ENCODE measurements at regions not wholly inside any gene's neighbourhood (a gene's known extent, or its start where the extent isn't known, plus 50 kb on each side); places are given as distances from the start of the nearest gene placed in this dataset.

DNA sequence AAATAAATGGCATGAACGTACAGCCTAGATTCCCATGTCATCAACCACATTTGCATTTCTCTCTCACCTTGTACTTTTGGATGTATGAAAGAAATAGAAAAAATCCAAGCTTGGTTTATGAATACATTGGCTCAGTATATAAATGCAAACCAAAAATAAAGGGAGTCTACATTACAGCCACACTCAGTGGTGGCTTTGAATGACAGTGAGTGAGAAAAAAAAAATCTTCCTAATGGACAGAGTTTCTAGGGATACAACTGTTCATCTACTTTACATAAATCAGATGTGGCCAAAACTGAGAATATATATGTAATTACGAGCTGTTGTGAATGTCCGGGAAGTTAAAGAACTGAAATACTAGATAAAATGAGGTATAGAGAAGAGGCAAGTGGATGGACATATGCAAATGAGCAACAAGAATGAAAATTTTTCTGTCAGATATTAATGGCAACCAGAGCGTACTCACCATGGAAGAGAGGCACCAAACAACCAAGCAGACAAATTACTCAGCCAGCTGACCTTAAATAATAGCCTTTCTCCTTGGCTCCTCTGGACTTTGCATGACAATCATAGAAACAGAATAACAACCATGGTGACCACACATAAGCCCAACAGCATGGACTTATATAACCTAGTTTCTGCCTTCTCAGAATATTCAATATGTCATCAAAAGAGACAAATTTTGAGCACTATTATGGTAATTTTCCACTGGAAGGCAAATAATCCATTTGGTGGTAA is 1305.8 kb downstream of the OTOL1 start:
- no peaks in the 10 kb centered on the region for H3K27me3 ChIP-seq
- H3K36me3 ChIP-seq = no peaks in the 10 kb centered on the region
- 91 to 94% methylated on average over 4 of the region's 4 CpGs for WGBS, 2 donors
- TF ChIP-seq, protein P1, sequence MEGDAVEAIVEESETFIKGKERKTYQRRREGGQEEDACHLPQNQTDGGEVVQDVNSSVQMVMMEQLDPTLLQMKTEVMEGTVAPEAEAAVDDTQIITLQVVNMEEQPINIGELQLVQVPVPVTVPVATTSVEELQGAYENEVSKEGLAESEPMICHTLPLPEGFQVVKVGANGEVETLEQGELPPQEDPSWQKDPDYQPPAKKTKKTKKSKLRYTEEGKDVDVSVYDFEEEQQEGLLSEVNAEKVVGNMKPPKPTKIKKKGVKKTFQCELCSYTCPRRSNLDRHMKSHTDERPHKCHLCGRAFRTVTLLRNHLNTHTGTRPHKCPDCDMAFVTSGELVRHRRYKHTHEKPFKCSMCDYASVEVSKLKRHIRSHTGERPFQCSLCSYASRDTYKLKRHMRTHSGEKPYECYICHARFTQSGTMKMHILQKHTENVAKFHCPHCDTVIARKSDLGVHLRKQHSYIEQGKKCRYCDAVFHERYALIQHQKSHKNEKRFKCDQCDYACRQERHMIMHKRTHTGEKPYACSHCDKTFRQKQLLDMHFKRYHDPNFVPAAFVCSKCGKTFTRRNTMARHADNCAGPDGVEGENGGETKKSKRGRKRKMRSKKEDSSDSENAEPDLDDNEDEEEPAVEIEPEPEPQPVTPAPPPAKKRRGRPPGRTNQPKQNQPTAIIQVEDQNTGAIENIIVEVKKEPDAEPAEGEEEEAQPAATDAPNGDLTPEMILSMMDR (IDR thresholded peaks at IDR 0.05) = no peak
- TF ChIP-seq POLR2A (IDR thresholded peaks at IDR 0.05) (no peak), EP300 (IDR thresholded peaks at IDR 0.05) (no peak)
- H3K4me1 ChIP-seq = no peaks in the 10 kb centered on the region
- no peak overlapping the region for H3K4me3 ChIP-seq
- H3K27ac ChIP-seq = no peak overlapping the region
- no peaks in the 10 kb centered on the region for H3K9me3 ChIP-seq
- no peak for DNase-seq (ENCODE audit: low spot score in 2 of 2)

DNA sequence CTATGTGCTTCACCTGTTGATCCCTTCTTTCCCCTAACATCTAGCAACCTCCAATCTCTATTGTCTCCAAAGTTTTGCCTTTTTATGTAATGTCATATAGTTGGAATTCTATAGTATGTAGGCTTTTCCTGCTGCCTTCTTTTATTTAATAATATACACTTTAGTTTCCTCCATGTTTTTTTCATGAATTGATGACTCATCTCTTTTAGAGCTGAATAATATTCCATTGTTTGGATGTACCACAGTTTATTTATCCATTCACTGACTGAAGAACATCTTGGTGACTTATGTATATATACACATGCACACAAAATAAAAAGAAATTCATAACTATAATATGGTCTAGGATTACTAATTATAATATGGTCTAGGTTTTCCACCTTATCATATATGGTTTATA is 1314.2 kb downstream of the OTOL1 start:
- DNase-seq (ENCODE audit: low spot score in 2 of 2) = no peak
- no peaks in the 10 kb centered on the region for H3K9me3 ChIP-seq
- no peak overlapping the region for H3K4me3 ChIP-seq
- H3K4me1 ChIP-seq = no peaks in the 10 kb centered on the region
- no peaks in the 10 kb centered on the region for H3K36me3 ChIP-seq
- no peaks in the 10 kb centered on the region for H3K27me3 ChIP-seq
- no peak overlapping the region for H3K27ac ChIP-seq
- TF ChIP-seq, protein P1 (IDR thresholded peaks at IDR 0.05) = no peak
- TF ChIP-seq EP300 (IDR thresholded peaks at IDR 0.05) = no peak
- no peak for TF ChIP-seq POLR2A (IDR thresholded peaks at IDR 0.05)

DNA sequence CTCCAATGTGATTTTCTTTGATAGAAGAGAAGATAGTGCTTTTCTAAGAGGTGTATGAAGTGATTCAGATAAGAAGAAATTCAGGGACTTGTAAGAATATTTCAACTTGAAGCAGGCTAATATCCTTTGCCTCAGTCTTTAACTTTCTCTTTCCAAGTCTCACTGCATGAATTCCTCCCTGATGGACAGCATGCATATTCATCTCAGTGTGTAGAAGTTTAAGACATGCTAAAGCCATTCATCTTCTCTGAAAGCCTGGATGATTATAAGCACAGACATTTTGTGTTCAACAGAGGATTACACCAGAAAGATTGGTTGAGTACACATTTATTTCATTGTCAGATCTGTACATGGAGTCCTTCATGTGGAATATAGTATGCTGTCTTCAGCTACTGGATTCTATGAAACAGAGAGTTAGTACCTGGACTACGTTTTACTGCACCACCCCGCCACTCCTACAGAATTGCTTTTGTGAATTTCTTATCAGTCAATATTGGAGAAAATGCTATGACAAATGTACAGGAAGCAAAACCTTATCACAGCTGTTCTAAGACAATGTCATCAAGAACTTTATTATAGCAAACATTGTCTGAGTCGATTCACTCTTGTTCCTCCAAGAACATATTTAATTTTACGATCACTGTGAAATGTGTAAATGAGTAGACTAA is 1346.1 kb downstream of the OTOL1 start:
- no peaks in the 10 kb centered on the region for H3K9me3 ChIP-seq
- DNase-seq (ENCODE audit: low spot score in 2 of 2) = no peak
- H3K36me3 ChIP-seq = no peaks in the 10 kb centered on the region
- no peak overlapping the region for H3K4me3 ChIP-seq
- H3K27me3 ChIP-seq = no peaks in the 10 kb centered on the region
- H3K27ac ChIP-seq = no peak overlapping the region
- H3K4me1 ChIP-seq = no peaks in the 10 kb centered on the region
- TF ChIP-seq, protein P1 (IDR thresholded peaks at IDR 0.05) = no peak
- TF ChIP-seq POLR2A (IDR thresholded peaks at IDR 0.05) = no peak
- TF ChIP-seq EP300 (IDR thresholded peaks at IDR 0.05) = no peak
- 91 to 92% methylated on average over 4 of the region's 4 CpGs for WGBS, 2 donors

DNA sequence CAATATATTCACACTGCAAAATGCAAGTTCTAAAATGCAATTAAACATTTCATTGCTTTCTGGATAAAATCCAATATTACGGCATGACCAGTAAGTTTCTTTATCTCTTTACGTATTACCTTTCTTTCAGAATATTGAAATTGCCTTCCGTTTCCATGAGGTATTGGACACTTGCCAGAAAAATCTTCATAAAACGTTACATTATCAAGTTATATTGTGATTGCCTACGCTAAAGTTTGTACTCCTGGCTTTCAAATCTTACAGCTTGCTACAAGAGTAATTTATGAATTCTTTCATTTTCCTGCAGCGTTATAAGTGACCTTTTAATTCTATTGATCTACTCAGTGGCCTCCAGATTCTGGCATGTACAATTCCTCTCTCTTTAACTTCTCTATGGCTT is 1349.3 kb downstream of the OTOL1 start:
- WGBS, 2 donors = 42 to 45% methylated on average over 6 of the region's 6 CpGs
- no peak for DNase-seq (ENCODE audit: low spot score in 2 of 2)
- no peaks in the 10 kb centered on the region for H3K27me3 ChIP-seq
- H3K9me3 ChIP-seq = no peaks in the 10 kb centered on the region
- H3K36me3 ChIP-seq = no peaks in the 10 kb centered on the region
- no peak overlapping the region for H3K27ac ChIP-seq
- no peaks in the 10 kb centered on the region for H3K4me1 ChIP-seq
- H3K4me3 ChIP-seq = no peak overlapping the region
- TF ChIP-seq, protein P1 (IDR thresholded peaks at IDR 0.05) = no peak
- TF ChIP-seq EP300 (IDR thresholded peaks at IDR 0.05) (no peak), POLR2A (IDR thresholded peaks at IDR 0.05) (no peak)

DNA sequence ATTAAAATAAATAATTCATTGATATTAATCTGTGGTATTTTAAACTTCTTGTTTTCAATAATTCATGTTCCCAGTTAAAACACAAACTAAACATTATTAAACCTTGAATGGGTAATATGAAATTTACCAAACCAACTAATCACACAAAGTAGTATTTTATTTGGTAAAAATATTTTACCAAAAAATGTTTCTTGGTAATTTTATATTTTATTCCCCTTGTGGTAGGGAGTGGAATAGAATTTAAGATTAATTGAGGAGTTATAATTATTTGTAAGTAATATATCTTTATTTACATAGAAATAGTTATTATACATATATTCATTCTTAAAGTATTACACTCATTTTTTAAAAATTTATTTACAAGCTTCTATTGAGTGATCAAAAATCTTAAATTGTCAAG is 1350.9 kb downstream of the OTOL1 start:
- H3K4me1 ChIP-seq = no peaks in the 10 kb centered on the region
- no peaks in the 10 kb centered on the region for H3K36me3 ChIP-seq
- H3K4me3 ChIP-seq = no peak overlapping the region
- H3K27me3 ChIP-seq = no peaks in the 10 kb centered on the region
- H3K9me3 ChIP-seq = no peaks in the 10 kb centered on the region
- no peak overlapping the region for H3K27ac ChIP-seq
- TF ChIP-seq POLR2A (IDR thresholded peaks at IDR 0.05) (no peak), EP300 (IDR thresholded peaks at IDR 0.05) (no peak)
- TF ChIP-seq, protein P1 (IDR thresholded peaks at IDR 0.05) = no peak
- DNase-seq (ENCODE audit: low spot score in 2 of 2) = no peak

Measured in tibial nerve (tissue), 4 donors.